CD4-positive, alpha-beta T cell (primary cell): ENCODE measurements at regions not wholly inside any gene's neighbourhood (a gene's known extent, or its start where the extent isn't known, plus 50 kb on each side); places are given as distances from the start of the nearest gene placed in this dataset.

Source experiments
- ATAC-seq: fragments of 200-7000 bp; cut with Tn5 transposase; one replicate; pipeline ENCODE4 v1.10.0; 2022; ENCODE audit warnings: mild to moderate bottlenecking; ENCODE audit not compliant: poor library complexity
- CTCF ChIA-PET: fragments of 350-600 bp; sonication (Branson Sonifier 250); formaldehyde crosslinking; loops from one replicate; lab custom pipeline; 2021; ENCODE audit warnings: antibody characterized with exemption, inconsistent platforms; lab: Charles Lee
- POLR2A ChIA-PET: fragments of 350-600 bp; sonication (Branson Sonifier 250); formaldehyde crosslinking; loops from one replicate; lab custom pipeline; 2021; ENCODE audit warnings: antibody characterized with exemption, inconsistent platforms; lab: Charles Lee
- DNase-seq, 14 experiments: peaks; one replicate each; pipeline ENCODE4 v3.0.0-alpha.2; 2013 to 2020; ENCODE audit warnings: mixed read lengths in 2 of 14
- H3K27ac ChIP-seq, 2 donors: one replicate each; pipeline versions ENCODE4 v1.5.1 to v1.7.0; 2013; ENCODE audit warnings: low read length in 2 of 2, low read depth in 1 of 2, mild to moderate bottlenecking in 1 of 2
- H3K27me3 ChIP-seq, 2 experiments: 1 replicate in 1 of 2; 2 replicates in 1 of 2; pipeline versions ENCODE4 v1.6.1 to v1.7.0; 2013; ENCODE audit warnings: low read length in 2 of 2, control low read depth in 1 of 2, mild to moderate bottlenecking in 1 of 2, moderate library complexity in 1 of 2; ENCODE audit not compliant: insufficient read depth in 2 of 2, control insufficient read depth in 1 of 2
- H3K36me3 ChIP-seq: one replicate; pipeline ENCODE4 v1.6.1; 2013; ENCODE audit warnings: low read length, control low read depth; ENCODE audit not compliant: insufficient read depth
- H3K4me1 ChIP-seq: one replicate; pipeline ENCODE4 v1.6.1; 2013; ENCODE audit warnings: low read length, control low read depth; ENCODE audit not compliant: insufficient read depth
- H3K4me3 ChIP-seq: one replicate; pipeline ENCODE4 v1.5.1; 2013; ENCODE audit warnings: mild to moderate bottlenecking, low read length, moderate library complexity
- H3K9me3 ChIP-seq, 2 experiments: 1 replicate in 1 of 2; 2 replicates in 1 of 2; pipeline versions ENCODE4 v1.6.1 to v1.7.0; 2013; ENCODE audit warnings: low read length in 2 of 2, mild to moderate bottlenecking in 2 of 2, control low read depth in 1 of 2, moderate library complexity in 1 of 2; ENCODE audit not compliant: control insufficient read depth in 1 of 2, insufficient read depth in 1 of 2
- H3K27ac Mint-ChIP-seq: one replicate; pipeline ENCODE4 v1.8.0; 2020; ENCODE audit warnings: mixed read lengths
- H3K27me3 Mint-ChIP-seq: one replicate; pipeline ENCODE4 v1.8.0; 2021; ENCODE audit warnings: mixed read lengths
- H3K36me3 Mint-ChIP-seq: one replicate; pipeline ENCODE4 v1.8.0; 2021; ENCODE audit warnings: low read depth, mixed read lengths
- H3K4me1 Mint-ChIP-seq: one replicate; pipeline ENCODE4 v1.8.0; 2021; ENCODE audit warnings: low read depth, mixed read lengths
- H3K4me3 Mint-ChIP-seq: one replicate; pipeline ENCODE4 v1.8.0; 2020; ENCODE audit warnings: mild to moderate bottlenecking, mixed read lengths
- H3K9me3 Mint-ChIP-seq: one replicate; pipeline ENCODE4 v1.8.0; 2020; ENCODE audit warnings: mixed read lengths
- CTCF ChIP-seq: fragments of 200-600 bp; IDR thresholded peaks from one replicate; pipeline ENCODE4 v1.8.0; 2022; ENCODE audit warnings: antibody characterized with exemption, mild to moderate bottlenecking
- intact Hi-C, 2 experiments: fragments of 100-400 bp; cut with DNase I in 1 of 2; cut with micrococcal nuclease in 1 of 2; formaldehyde crosslinking; loops; one replicate each; pipeline versions ENCODE4 v1.15.1 to v1.9.0; 2023 to 2025; cut with DNase I, micrococcal nuclease

- no peak overlapping the region for H3K27ac Mint-ChIP-seq
- no peaks in the 10 kb centered on the region for H3K4me1 ChIP-seq
- H3K27me3 ChIP-seq, result no peaks in the 10 kb centered on the region
- H3K9me3 Mint-ChIP-seq, result peaks cover 6% of the 10 kb centered on the region
- TF ChIP-seq CTCF, result no peak
- CTCF ChIA-PET, result no interaction called here
- no peaks in the 10 kb centered on the region for H3K27me3 Mint-ChIP-seq
- peaks cover 0 to 11% of the 10 kb centered on the region in 2 experiments for H3K9me3 ChIP-seq
- H3K27ac ChIP-seq, result no peak overlapping the region
- no peak for ATAC-seq
- POLR2A ChIA-PET, result no interaction called here
- no peaks in the 10 kb centered on the region for H3K4me1 Mint-ChIP-seq
- H3K4me3 Mint-ChIP-seq, result no peak overlapping the region
- no peak overlapping the region for H3K4me3 ChIP-seq
- H3K36me3 ChIP-seq, result no peaks in the 10 kb centered on the region
- DNase-seq, result no peak
- no peaks in the 10 kb centered on the region for H3K36me3 Mint-ChIP-seq
- intact Hi-C loops, result no loop called here
Observed at GRCh38 chr3:76933245-76933644, 106.7 kb upstream of the ROBO2 start.

GRCh38 chr3:76938962-76939361 is 100.9 kb upstream of the ROBO2 start:
- Histone ChIP-seq H3K4me1 (no peaks in the 10 kb centered on the region), H3K27me3 (no peaks in the 10 kb centered on the region), H3K4me3 (no peak overlapping the region), H3K36me3 (no peaks in the 10 kb centered on the region), H3K27ac (no peak overlapping the region), H3K9me3 (peaks cover 0 to 17% of the 10 kb centered on the region in 2 experiments)
- no peaks in the 10 kb centered on the region for H3K27me3 Mint-ChIP-seq
- TF ChIP-seq CTCF, result no peak
- H3K27ac Mint-ChIP-seq, result no peak overlapping the region
- POLR2A ChIA-PET, result no interaction called here
- no peak overlapping the region for H3K4me3 Mint-ChIP-seq
- no peaks in the 10 kb centered on the region for H3K4me1 Mint-ChIP-seq
- no peaks in the 10 kb centered on the region for H3K36me3 Mint-ChIP-seq
- CTCF ChIA-PET, result no interaction called here
- intact Hi-C loops, result no loop called here
- no peak for ATAC-seq
- DNase-seq, result no peak
- peaks cover 6% of the 10 kb centered on the region for H3K9me3 Mint-ChIP-seq

- Histone ChIP-seq H3K27me3 (no peaks in the 10 kb centered on the region), H3K36me3 (no peaks in the 10 kb centered on the region), H3K27ac (no peak overlapping the region), H3K9me3 (peaks cover 0 to 13% of the 10 kb centered on the region in 2 experiments), H3K4me1 (no peaks in the 10 kb centered on the region), H3K4me3 (no peak overlapping the region)
- H3K36me3 Mint-ChIP-seq, result no peaks in the 10 kb centered on the region
- CTCF ChIA-PET, result no interaction called here
- POLR2A ChIA-PET, result no interaction called here
- H3K9me3 Mint-ChIP-seq, result peaks cover 5% of the 10 kb centered on the region
- no peaks in the 10 kb centered on the region for H3K4me1 Mint-ChIP-seq
- DNase-seq (no peak), ATAC-seq (no peak)
- no peak overlapping the region for H3K27ac Mint-ChIP-seq
- TF ChIP-seq CTCF, result no peak
- no peaks in the 10 kb centered on the region for H3K27me3 Mint-ChIP-seq
- no peak overlapping the region for H3K4me3 Mint-ChIP-seq
- intact Hi-C loops, result no loop called here
Observed at GRCh38 chr3:76940181-76940770, 99.6 kb upstream of the ROBO2 start.
